ENCODE measurements at regions not wholly inside any gene's neighbourhood (a gene's known extent, or its start where the extent isn't known, plus 50 kb on each side); places are given as distances from the start of the nearest gene placed in this dataset.

DNA sequence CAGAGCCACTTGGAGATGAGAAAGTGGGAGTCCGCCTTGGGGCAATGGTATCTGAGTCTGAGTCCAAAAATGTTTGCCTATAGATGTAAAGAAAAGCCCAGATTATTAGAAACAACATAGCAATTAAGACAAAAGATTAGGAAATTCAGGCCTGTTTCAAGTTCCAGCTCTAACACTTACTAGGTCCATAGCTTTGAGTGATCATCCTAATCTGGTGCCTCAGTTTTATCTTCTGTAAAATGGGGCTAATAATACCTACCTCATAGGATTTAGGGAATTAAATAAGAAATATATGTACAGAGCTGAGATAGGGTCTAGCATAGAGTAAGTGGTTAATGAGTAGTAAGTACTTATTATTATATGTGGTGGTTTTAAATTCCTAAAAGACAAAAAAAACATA, 58.6 kb upstream of the NLK start:
- no peaks in the 10 kb centered on the region for H3K79me2 ChIP-seq (replicated peaks; ENCODE audit: insufficient read depth, low read length)
- no peaks in the 10 kb centered on the region for H4K20me1 ChIP-seq (ENCODE audit: insufficient read depth)

DNA sequence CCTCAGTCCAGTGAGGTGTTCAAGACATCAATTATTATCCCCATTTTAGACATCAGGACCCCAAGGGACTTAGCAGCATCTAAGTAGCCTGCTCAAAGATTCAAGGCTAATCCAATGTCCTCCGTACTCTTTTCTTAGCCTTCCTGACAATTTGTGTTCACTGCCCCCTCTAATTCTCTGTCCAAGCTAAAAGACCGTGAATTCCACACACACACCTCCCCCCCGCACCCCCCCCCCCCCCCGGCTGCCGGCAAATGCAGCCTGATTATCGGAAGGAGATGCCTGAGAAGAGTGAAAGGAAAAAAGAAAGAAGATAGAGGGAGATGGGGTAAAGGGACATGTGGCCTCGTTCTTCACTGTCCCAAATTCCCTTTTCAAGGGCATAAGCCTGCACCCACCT, 58.1 kb upstream of the NLK start:
- Histone ChIP-seq H3K9me2 (ENCODE audit: insufficient read depth, low read length) (no peaks in the 10 kb centered on the region), H3K4me2 (ENCODE audit: low read length) (no peak overlapping the region), H2AFZ (ENCODE audit: low read depth, low read length) (no peak overlapping the region), H3K36me3 (ENCODE audit: insufficient read depth, low read length) (no peaks in the 10 kb centered on the region), H3K9ac (ENCODE audit: low read length) (no peak overlapping the region), H3K27ac (ENCODE audit: low read length) (no peak overlapping the region), H3K79me2 (replicated peaks; ENCODE audit: insufficient read depth, low read length) (no peaks in the 10 kb centered on the region), H3K27me3 (ENCODE audit: insufficient read depth, low read depth, low read length) (no peaks in the 10 kb centered on the region), H3K4me3 (ENCODE audit: low read length) (no peak overlapping the region), H3K9me3 (ENCODE audit: low read length) (no peaks in the 10 kb centered on the region), H3F3A (ENCODE audit: insufficient read depth, low read length, poor library complexity, severe bottlenecking) (no peaks in the 10 kb centered on the region), H4K20me1 (ENCODE audit: insufficient read depth) (no peaks in the 10 kb centered on the region)
- no peak for TF ChIP-seq CTCF (IDR thresholded peaks at IDR 0.05; ENCODE audit: poor library complexity, severe bottlenecking)
- no peak for TF ChIP-seq EP300 (conservative IDR thresholded peaks at IDR 0.05; ENCODE audit: poor library complexity, severe bottlenecking)
- TF ChIP-seq MXI1 (conservative IDR thresholded peaks at IDR 0.05; ENCODE audit: poor library complexity, severe bottlenecking) = no peak
- no peak for TF ChIP-seq RAD21 (conservative IDR thresholded peaks at IDR 0.05)

More for the DNA sequence above, 58.6 kb upstream of the NLK start:
- Histone ChIP-seq H3F3A (ENCODE audit: insufficient read depth, low read length, poor library complexity, severe bottlenecking) (no peaks in the 10 kb centered on the region), H3K36me3 (ENCODE audit: insufficient read depth, low read length) (no peaks in the 10 kb centered on the region), H3K9ac (ENCODE audit: low read length) (no peak overlapping the region), H3K4me3 (ENCODE audit: low read length) (no peak overlapping the region), H3K4me2 (ENCODE audit: low read length) (no peak overlapping the region), H3K9me3 (ENCODE audit: low read length) (no peaks in the 10 kb centered on the region), H3K27me3 (ENCODE audit: insufficient read depth, low read depth, low read length) (no peaks in the 10 kb centered on the region), H3K27ac (ENCODE audit: low read length) (no peak overlapping the region), H3K9me2 (ENCODE audit: insufficient read depth, low read length) (no peaks in the 10 kb centered on the region), H2AFZ (ENCODE audit: low read depth, low read length) (no peak overlapping the region)
- TF ChIP-seq TAF1 (IDR thresholded peaks at IDR 0.05; ENCODE audit: low read depth) = no peak
- TF ChIP-seq SMC3 (conservative IDR thresholded peaks at IDR 0.05; ENCODE audit: poor library complexity) = no peak
- no peak for TF ChIP-seq REST (IDR thresholded peaks at IDR 0.05; ENCODE audit: borderline replicate concordance)
- TF ChIP-seq MXI1 (conservative IDR thresholded peaks at IDR 0.05; ENCODE audit: poor library complexity, severe bottlenecking) = no peak
- no peak for TF ChIP-seq EZH2 (IDR thresholded peaks at IDR 0.05; ENCODE audit: borderline replicate concordance, insufficient read depth, low read length, poor library complexity, severe bottlenecking)
- no peak for TF ChIP-seq POLR2AphosphoS5 (IDR thresholded peaks at IDR 0.05)
- TF ChIP-seq EP300 (conservative IDR thresholded peaks at IDR 0.05; ENCODE audit: poor library complexity, severe bottlenecking) = no peak
- no peak for TF ChIP-seq RAD21 (conservative IDR thresholded peaks at IDR 0.05)
- TF ChIP-seq CTCF (IDR thresholded peaks at IDR 0.05; ENCODE audit: poor library complexity, severe bottlenecking) = no peak

Data from neural cell (in vitro differentiated cells).